Keratinocyte (primary cell): ENCODE measurements at regions not wholly inside any gene's neighbourhood (a gene's known extent, or its start where the extent isn't known, plus 50 kb on each side); places are given as distances from the start of the nearest gene placed in this dataset.

Experiments
- DNase-seq: peaks from one replicate; pipeline ENCODE4 v3.0.0-alpha.2; 2011; ENCODE audit warnings: low read depth, missing footprints, low spot score
- FAIRE-seq: peaks from 2 replicates; lab custom pipeline; 2011; peaks lifted over from hg19 to GRCh38; lab: Jason Lieb, UNC
- H2AFZ ChIP-seq: 2 replicates; pipeline ENCODE4 v1.6.0; 2012; ENCODE audit warnings: low read length, control low read depth, inconsistent platforms; ENCODE audit not compliant: control insufficient read depth
- H3K27ac ChIP-seq: 2 replicates; pipeline ENCODE4 v1.5.1; 2011; ENCODE audit warnings: low read length; ENCODE audit not compliant: control insufficient read depth, insufficient read depth
- H3K27me3 ChIP-seq: 3 replicates; pipeline ENCODE4 v1.6.0; 2011; ENCODE audit warnings: low read length; ENCODE audit not compliant: control insufficient read depth, insufficient read depth; ENCODE audit errors: extremely low read depth
- H3K36me3 ChIP-seq, 2 experiments: 2 replicates in 1 of 2; 3 replicates in 1 of 2; pipeline ENCODE4 v1.5.1; 2011; ENCODE audit warnings: low read length in 2 of 2, mild to moderate bottlenecking in 1 of 2; ENCODE audit not compliant: control insufficient read depth in 2 of 2, insufficient read depth in 2 of 2; ENCODE audit errors: extremely low read depth in 1 of 2
- H3K4me1 ChIP-seq: 3 replicates; pipeline ENCODE4 v1.5.1; 2011; ENCODE audit warnings: low read length; ENCODE audit not compliant: control insufficient read depth, insufficient read depth; ENCODE audit errors: extremely low read depth
- H3K4me2 ChIP-seq: 3 replicates; pipeline ENCODE4 v1.6.0; 2011; ENCODE audit warnings: low read depth, low read length; ENCODE audit not compliant: control insufficient read depth, insufficient read depth; ENCODE audit errors: extremely low read depth
- H3K4me3 ChIP-seq, 3 experiments: fragments of 200-600 bp in 1 of 3; sonication (generic) in 1 of 3; 2 replicates in 2 of 3; 3 replicates in 1 of 3; pipeline ENCODE4 v1.5.1; 2011 to 2016; ENCODE audit warnings: low read length in 3 of 3, mild to moderate bottlenecking in 3 of 3, control low read depth in 2 of 3, inconsistent platforms in 1 of 3, low read depth in 1 of 3, mixed read lengths in 1 of 3, mixed run types in 1 of 3, moderate library complexity in 1 of 3; ENCODE audit not compliant: control insufficient read depth in 2 of 3, insufficient read depth in 2 of 3; ENCODE audit errors: extremely low read depth in 1 of 3
- H3K79me2 ChIP-seq: 2 replicates; pipeline ENCODE4 v1.6.0; 2012; ENCODE audit warnings: low read length; ENCODE audit not compliant: control insufficient read depth, insufficient read depth
- H3K9ac ChIP-seq: 3 replicates; pipeline ENCODE4 v1.6.0; 2011; ENCODE audit warnings: low read length; ENCODE audit not compliant: control insufficient read depth, insufficient read depth; ENCODE audit errors: extremely low read depth
- H3K9me1 ChIP-seq: 3 replicates; pipeline ENCODE4 v1.6.0; 2011; ENCODE audit warnings: low read length; ENCODE audit not compliant: control insufficient read depth, insufficient read depth; ENCODE audit errors: extremely low read depth
- H3K9me3 ChIP-seq: 2 replicates; pipeline ENCODE4 v1.5.1; 2012; ENCODE audit warnings: low read depth, low read length; ENCODE audit not compliant: control insufficient read depth
- H4K20me1 ChIP-seq: 3 replicates; pipeline ENCODE4 v1.6.0; 2011; ENCODE audit warnings: low read length; ENCODE audit not compliant: control insufficient read depth, insufficient read depth; ENCODE audit errors: extremely low read depth
- EZH2 ChIP-seq: IDR thresholded peaks from one replicate; pipeline ENCODE4 v1.6.1; 2012; ENCODE audit warnings: inconsistent platforms, mild to moderate bottlenecking, low read length, moderate library complexity
- dilution Hi-C: fragments of 300-500 bp; cut with MboI; formaldehyde crosslinking; loops from one replicate; pipeline ENCODE4 v1.7.0; 2020; ENCODE audit warnings: low sequenced_read_pairs; ENCODE audit not compliant: extremely low pct_ligation_motif_present
- TF ChIP-seq, protein P1 (sequence below), 3 experiments: IDR thresholded peaks in 1 of 3; conservative IDR thresholded peaks in 1 of 3; optimal IDR thresholded peaks in 1 of 3; 2 replicates in 2 of 3; 3 replicates in 1 of 3; pipeline versions ENCODE3 to v1.5.1; 2011; ENCODE audit warnings: low read length in 3 of 3, mild to moderate bottlenecking in 3 of 3, moderate library complexity in 2 of 3, control low read depth in 1 of 3, inconsistent platforms in 1 of 3; ENCODE audit not compliant: insufficient read depth in 2 of 3; ENCODE audit errors: extremely low read depth in 1 of 3

DNA sequence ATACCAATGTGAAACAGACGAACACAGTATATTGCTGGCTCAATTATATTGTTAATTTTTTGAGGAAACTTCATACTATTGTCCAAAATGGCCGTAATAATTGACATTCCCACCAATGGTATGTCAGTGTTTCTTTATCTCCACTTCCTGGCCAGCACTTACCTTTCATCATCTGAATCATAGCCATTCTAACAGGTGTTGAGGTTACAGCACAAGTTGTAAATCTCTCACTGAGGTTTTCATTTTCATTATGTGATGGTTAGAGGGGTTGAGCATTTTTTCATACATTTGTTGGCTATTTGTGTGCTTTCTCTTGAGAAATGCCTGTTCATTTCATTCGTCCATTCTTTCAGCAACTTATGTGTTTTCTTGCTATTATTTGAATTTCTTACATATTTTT lies 824.0 kb downstream of the UQCRFS1 start:
- dilution Hi-C loops, result no loop called here
- no peak overlapping the region for H3K27ac ChIP-seq
- H3K9me3 ChIP-seq, result peaks cover 2% of the 10 kb centered on the region
- H3K4me1 ChIP-seq, result no peaks in the 10 kb centered on the region
- H2AFZ ChIP-seq, result no peak overlapping the region
- H3K36me3 ChIP-seq, result no peaks in the 10 kb centered on the region
- no peak overlapping the region for H3K4me3 ChIP-seq
- no peak overlapping the region for H3K4me2 ChIP-seq
- H3K9ac ChIP-seq, result no peak overlapping the region
- no peak for FAIRE-seq
- H3K9me1 ChIP-seq, result no peaks in the 10 kb centered on the region
- no peaks in the 10 kb centered on the region for H3K79me2 ChIP-seq
- H3K27me3 ChIP-seq, result no peaks in the 10 kb centered on the region
- DNase-seq, result no peak
- no peak for TF ChIP-seq EZH2
- TF ChIP-seq, protein P1, sequence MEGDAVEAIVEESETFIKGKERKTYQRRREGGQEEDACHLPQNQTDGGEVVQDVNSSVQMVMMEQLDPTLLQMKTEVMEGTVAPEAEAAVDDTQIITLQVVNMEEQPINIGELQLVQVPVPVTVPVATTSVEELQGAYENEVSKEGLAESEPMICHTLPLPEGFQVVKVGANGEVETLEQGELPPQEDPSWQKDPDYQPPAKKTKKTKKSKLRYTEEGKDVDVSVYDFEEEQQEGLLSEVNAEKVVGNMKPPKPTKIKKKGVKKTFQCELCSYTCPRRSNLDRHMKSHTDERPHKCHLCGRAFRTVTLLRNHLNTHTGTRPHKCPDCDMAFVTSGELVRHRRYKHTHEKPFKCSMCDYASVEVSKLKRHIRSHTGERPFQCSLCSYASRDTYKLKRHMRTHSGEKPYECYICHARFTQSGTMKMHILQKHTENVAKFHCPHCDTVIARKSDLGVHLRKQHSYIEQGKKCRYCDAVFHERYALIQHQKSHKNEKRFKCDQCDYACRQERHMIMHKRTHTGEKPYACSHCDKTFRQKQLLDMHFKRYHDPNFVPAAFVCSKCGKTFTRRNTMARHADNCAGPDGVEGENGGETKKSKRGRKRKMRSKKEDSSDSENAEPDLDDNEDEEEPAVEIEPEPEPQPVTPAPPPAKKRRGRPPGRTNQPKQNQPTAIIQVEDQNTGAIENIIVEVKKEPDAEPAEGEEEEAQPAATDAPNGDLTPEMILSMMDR (optimal IDR thresholded peaks at IDR 0.05 in 1 of 3, IDR thresholded peaks at IDR 0.05 in 1 of 3, conservative IDR thresholded peaks at IDR 0.05 in 1 of 3; ENCODE audit: extremely low read depth in 1 of 3, insufficient read depth in 2 of 3, low read length in 3 of 3), result no peak
- H4K20me1 ChIP-seq, result no peaks in the 10 kb centered on the region

DNA sequence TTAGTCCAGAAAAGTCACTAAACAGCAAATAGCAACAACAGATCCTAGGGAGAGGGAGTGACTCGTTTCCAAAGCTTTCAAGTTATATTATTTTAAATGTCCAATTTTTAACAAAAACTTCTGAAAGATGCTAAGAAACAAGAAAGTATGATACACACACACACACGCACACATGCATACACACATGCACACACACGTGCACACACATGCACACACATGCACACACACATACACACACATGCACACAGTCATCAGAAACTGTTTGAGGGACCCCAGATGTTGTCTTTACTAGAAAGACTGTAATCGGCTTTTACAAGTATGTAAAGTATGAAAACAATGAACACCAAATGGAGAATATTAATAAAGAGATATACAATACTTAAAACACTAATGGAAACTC lies 825.4 kb downstream of the UQCRFS1 start:
- no peaks in the 10 kb centered on the region for H4K20me1 ChIP-seq
- no peak overlapping the region for H3K9ac ChIP-seq
- TF ChIP-seq, protein P1 (optimal IDR thresholded peaks at IDR 0.05 in 1 of 3, IDR thresholded peaks at IDR 0.05 in 1 of 3, conservative IDR thresholded peaks at IDR 0.05 in 1 of 3; ENCODE audit: extremely low read depth in 1 of 3, insufficient read depth in 2 of 3, low read length in 3 of 3), result no peak
- TF ChIP-seq EZH2, result no peak
- DNase-seq (no peak), FAIRE-seq (no peak)
- no peaks in the 10 kb centered on the region for H3K79me2 ChIP-seq
- peaks cover 3% of the 10 kb centered on the region for H3K9me3 ChIP-seq
- no peak overlapping the region for H2AFZ ChIP-seq
- H3K27ac ChIP-seq, result no peak overlapping the region
- no peak overlapping the region for H3K4me2 ChIP-seq
- dilution Hi-C loops, result no loop called here
- no peaks in the 10 kb centered on the region for H3K36me3 ChIP-seq
- H3K4me1 ChIP-seq, result no peaks in the 10 kb centered on the region
- H3K9me1 ChIP-seq, result no peaks in the 10 kb centered on the region
- H3K4me3 ChIP-seq, result no peak overlapping the region
- H3K27me3 ChIP-seq, result no peaks in the 10 kb centered on the region
